ENCODE measurements at regions not wholly inside any gene's neighbourhood (a gene's known extent, or its start where the extent isn't known, plus 50 kb on each side); places are given as distances from the start of the nearest gene placed in this dataset.
"Not testable (repeated sequence)": the region's sequence is repeated elsewhere in the genome, so short reads cannot be mapped to it uniquely, and the experiment has no call there.

GRCh38 chr2:113386780-113387433, 50.6 kb upstream of the ZNG1B start:
- not testable (repeated sequence) for H3K9me3 Mint-ChIP-seq (ENCODE audit: low read depth); DNase-seq (ENCODE audit: low spot score); H3K27ac Mint-ChIP-seq (ENCODE audit: unreplicated experiment); H3K4me1 Mint-ChIP-seq (ENCODE audit: low read depth); H3K36me3 Mint-ChIP-seq (ENCODE audit: low read depth); H3K4me3 Mint-ChIP-seq (ENCODE audit: unreplicated experiment)
- H3K27me3 Mint-ChIP-seq (ENCODE audit: low read depth), result peaks cover 14% of the 10 kb centered on the region

GRCh38 chr2:113379621-113380020, 57.9 kb upstream of the ZNG1B start:
- H3K4me3 Mint-ChIP-seq (ENCODE audit: unreplicated experiment); H3K36me3 Mint-ChIP-seq (ENCODE audit: low read depth); DNase-seq (ENCODE audit: low spot score); H3K27ac Mint-ChIP-seq (ENCODE audit: unreplicated experiment); H3K9me3 Mint-ChIP-seq (ENCODE audit: low read depth); H3K4me1 Mint-ChIP-seq (ENCODE audit: low read depth): not testable (repeated sequence)
- H3K27me3 Mint-ChIP-seq (ENCODE audit: low read depth), result peaks cover 12% of the 10 kb centered on the region

DNA sequence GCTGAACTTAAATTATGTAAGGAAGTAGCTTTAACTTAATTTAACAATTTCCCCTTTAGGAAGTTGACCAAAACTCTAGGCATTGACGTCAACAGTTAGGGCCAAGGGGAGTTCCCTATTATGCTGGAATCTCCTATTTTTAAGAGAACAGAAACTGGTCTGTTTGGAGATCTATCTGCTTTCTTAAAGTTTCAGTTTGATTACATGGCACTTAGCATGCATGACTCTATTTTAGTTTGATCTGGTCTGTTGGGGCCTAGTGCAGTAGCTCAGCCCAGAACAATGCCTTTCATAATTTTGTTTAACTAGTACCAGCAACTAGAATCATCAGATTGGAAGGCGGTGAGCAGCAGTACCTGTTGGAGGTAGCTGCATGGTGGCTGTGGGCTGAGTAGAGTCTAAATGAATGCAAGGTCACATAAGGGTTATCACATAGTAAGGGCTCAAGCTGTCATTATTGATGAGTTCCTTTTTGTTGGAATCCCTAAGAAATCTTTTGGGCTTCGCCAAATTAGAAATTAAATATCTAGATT, 60.5 kb upstream of the ZNG1B start:
- TF ChIP-seq, protein P1, sequence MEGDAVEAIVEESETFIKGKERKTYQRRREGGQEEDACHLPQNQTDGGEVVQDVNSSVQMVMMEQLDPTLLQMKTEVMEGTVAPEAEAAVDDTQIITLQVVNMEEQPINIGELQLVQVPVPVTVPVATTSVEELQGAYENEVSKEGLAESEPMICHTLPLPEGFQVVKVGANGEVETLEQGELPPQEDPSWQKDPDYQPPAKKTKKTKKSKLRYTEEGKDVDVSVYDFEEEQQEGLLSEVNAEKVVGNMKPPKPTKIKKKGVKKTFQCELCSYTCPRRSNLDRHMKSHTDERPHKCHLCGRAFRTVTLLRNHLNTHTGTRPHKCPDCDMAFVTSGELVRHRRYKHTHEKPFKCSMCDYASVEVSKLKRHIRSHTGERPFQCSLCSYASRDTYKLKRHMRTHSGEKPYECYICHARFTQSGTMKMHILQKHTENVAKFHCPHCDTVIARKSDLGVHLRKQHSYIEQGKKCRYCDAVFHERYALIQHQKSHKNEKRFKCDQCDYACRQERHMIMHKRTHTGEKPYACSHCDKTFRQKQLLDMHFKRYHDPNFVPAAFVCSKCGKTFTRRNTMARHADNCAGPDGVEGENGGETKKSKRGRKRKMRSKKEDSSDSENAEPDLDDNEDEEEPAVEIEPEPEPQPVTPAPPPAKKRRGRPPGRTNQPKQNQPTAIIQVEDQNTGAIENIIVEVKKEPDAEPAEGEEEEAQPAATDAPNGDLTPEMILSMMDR (IDR thresholded peaks at IDR 0.05), result no peak
- no peaks in the 10 kb centered on the region for H3K36me3 Mint-ChIP-seq (ENCODE audit: low read depth)
- H3K4me3 Mint-ChIP-seq (ENCODE audit: unreplicated experiment), result no peak overlapping the region
- no peaks in the 10 kb centered on the region for H3K4me1 Mint-ChIP-seq (ENCODE audit: low read depth)
- peaks cover 14% of the 10 kb centered on the region for H3K27me3 Mint-ChIP-seq (ENCODE audit: low read depth)
- DNase-seq (ENCODE audit: low spot score), result no peak
- no peak overlapping the region for H3K27ac Mint-ChIP-seq (ENCODE audit: unreplicated experiment)
- H3K9me3 Mint-ChIP-seq (ENCODE audit: low read depth), result no peaks in the 10 kb centered on the region

DNA sequence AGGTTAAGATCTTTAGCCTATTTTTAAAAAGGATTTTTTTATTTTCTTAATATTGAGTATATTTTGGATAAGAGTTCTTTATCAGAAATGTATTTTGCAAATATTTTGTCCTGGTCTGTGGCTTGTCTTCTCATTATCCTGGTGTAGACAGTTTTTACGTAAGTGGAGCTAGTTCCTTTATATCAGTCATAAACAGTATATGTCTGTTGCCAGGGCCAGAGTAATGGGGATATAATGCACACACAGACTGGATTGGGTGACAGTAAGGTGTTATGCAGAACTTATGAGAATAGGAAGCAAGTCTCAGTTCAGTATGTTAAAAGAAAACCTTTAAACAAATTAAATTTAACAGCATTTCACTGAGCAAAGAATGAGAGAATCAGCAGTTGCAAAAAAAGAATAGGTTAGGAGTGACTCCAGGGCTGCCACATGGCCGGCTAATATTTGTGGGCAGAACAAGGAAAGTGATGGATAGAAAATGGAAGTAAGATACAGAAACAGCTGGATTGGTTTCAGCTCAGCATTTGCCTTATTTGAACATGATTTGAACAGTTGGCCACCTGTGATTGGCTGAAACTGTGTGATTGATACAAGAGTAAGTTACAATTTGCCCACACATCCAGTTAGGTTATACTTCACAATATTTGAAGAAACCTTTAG, 61.1 kb upstream of the ZNG1B start:
- H3K36me3 Mint-ChIP-seq (ENCODE audit: low read depth), result no peaks in the 10 kb centered on the region
- no peak for DNase-seq (ENCODE audit: low spot score)
- peaks cover 14% of the 10 kb centered on the region for H3K27me3 Mint-ChIP-seq (ENCODE audit: low read depth)
- no peak overlapping the region for H3K27ac Mint-ChIP-seq (ENCODE audit: unreplicated experiment)
- H3K4me1 Mint-ChIP-seq (ENCODE audit: low read depth), result no peaks in the 10 kb centered on the region
- no peaks in the 10 kb centered on the region for H3K9me3 Mint-ChIP-seq (ENCODE audit: low read depth)
- TF ChIP-seq, protein P1 (IDR thresholded peaks at IDR 0.05), result no peak
- no peak overlapping the region for H3K4me3 Mint-ChIP-seq (ENCODE audit: unreplicated experiment)

- not testable (repeated sequence) for H3K4me3 Mint-ChIP-seq (ENCODE audit: unreplicated experiment); H3K4me1 Mint-ChIP-seq (ENCODE audit: low read depth); DNase-seq (ENCODE audit: low spot score); H3K36me3 Mint-ChIP-seq (ENCODE audit: low read depth); H3K9me3 Mint-ChIP-seq (ENCODE audit: low read depth); H3K27ac Mint-ChIP-seq (ENCODE audit: unreplicated experiment)
- peaks cover 10% of the 10 kb centered on the region for H3K27me3 Mint-ChIP-seq (ENCODE audit: low read depth)
These were observed 62.6 kb upstream of the ZNG1B start for GRCh38 chr2:113374857-113375256.

DNA sequence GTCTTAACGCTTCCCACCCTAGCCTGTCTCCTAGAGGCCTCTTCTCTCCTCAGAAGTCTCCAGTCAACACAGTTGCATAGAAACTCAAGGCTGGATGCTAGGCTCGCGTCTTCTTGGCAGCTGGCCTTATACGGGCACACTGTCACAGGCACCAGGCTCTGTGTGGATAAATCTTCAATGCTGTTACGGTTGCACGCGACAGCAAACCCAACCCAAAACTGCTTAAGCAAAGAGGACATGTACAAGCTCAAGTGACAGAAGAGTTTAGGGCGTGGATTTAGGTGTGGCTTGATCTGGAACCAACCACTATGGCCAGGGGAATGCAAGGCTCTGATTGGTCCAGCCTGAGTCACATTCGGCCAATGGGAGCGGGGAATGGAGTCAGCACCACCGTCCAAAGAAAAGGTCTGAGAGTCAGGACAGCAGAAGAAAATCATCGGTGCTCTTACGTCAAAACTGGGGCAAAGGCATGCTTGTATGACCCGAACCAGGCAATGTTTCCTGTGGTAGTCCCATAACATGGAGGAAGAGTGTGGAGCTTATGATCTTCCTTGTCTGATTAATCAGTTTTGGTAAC, 65.1 kb upstream of the ZNG1B start:
- not testable (repeated sequence) for H3K4me1 Mint-ChIP-seq (ENCODE audit: low read depth); H3K9me3 Mint-ChIP-seq (ENCODE audit: low read depth); H3K27ac Mint-ChIP-seq (ENCODE audit: unreplicated experiment); H3K36me3 Mint-ChIP-seq (ENCODE audit: low read depth); H3K4me3 Mint-ChIP-seq (ENCODE audit: unreplicated experiment); H3K27me3 Mint-ChIP-seq (ENCODE audit: low read depth); DNase-seq (ENCODE audit: low spot score)

DNA sequence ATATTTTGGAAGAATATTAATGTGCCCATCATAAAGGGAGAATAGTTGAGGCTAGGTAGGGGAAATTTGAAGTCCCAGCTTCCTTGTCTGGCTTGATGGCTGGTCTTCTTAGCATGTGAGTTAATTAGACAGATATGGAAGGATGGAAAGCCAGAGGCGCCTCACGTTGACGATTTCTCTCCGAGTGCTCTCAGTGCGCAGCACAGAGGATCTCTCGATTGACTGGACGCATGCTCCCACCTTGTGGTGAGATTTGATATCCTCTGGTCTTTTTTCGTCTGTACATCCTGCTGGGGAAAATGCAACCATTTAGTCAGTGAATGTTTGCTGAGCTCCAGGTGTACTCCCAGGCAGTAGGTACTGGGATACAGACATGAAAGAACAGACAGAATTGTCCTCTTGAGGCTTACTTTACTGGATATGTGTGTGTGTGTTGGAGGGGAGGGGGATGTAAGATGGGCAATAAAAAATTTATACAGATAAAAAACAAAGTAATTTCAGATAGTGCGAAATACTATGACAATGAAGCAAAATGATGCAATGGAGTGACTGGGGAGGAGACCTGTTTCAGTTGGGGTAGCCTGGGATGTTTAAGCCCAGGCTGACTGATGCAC, 66.9 kb upstream of the ZNG1B start:
- TF ChIP-seq, protein P1 (IDR thresholded peaks at IDR 0.05), result peak; percentile 89
- no peaks in the 10 kb centered on the region for H3K9me3 Mint-ChIP-seq (ENCODE audit: low read depth)
- peaks cover 7% of the 10 kb centered on the region for H3K27me3 Mint-ChIP-seq (ENCODE audit: low read depth)
- H3K4me1 Mint-ChIP-seq (ENCODE audit: low read depth), result peaks cover 23% of the 10 kb centered on the region
- no peak overlapping the region for H3K4me3 Mint-ChIP-seq (ENCODE audit: unreplicated experiment)
- H3K27ac Mint-ChIP-seq (ENCODE audit: unreplicated experiment), result no peak overlapping the region
- H3K36me3 Mint-ChIP-seq (ENCODE audit: low read depth), result no peaks in the 10 kb centered on the region
- no peak for DNase-seq (ENCODE audit: low spot score)
